GM23338 (cell line): ENCODE measurements at regions not wholly inside any gene's neighbourhood (a gene's known extent, or its start where the extent isn't known, plus 50 kb on each side); places are given as distances from the start of the nearest gene placed in this dataset.

Experiments
- ATAC-seq: fragments of 200-7000 bp; cut with Tn5 transposase; 3 replicates; pipeline ENCODE4 v1.9.1; 2020
- DNase-seq: peaks from one replicate; pipeline ENCODE4 v3.0.0-alpha.2; 2015; ENCODE audit warnings: low spot score
- H2AFZ ChIP-seq: fragments of 200-600 bp; sonication (generic); 2 replicates; pipeline ENCODE4 v1.8.0; 2016; ENCODE audit warnings: antibody characterized with exemption, mild to moderate bottlenecking, moderate library complexity
- H3F3A ChIP-seq: fragments of 200-600 bp; sonication (generic); replicated peaks from 2 replicates; pipeline ENCODE4 v1.8.0; 2017; ENCODE audit warnings: antibody characterized with exemption, mixed run types, low read depth
- H3K27ac ChIP-seq: fragments of 200-600 bp; sonication (generic); 2 replicates; pipeline ENCODE4 v1.6.1; 2016; ENCODE audit warnings: low read depth
- H3K27me3 ChIP-seq: fragments of 200-600 bp; sonication (generic); 2 replicates; pipeline ENCODE4 v1.8.0; 2016; ENCODE audit warnings: mild to moderate bottlenecking, mixed run types, moderate library complexity; ENCODE audit not compliant: insufficient read depth
- H3K36me3 ChIP-seq: fragments of 200-600 bp; sonication (generic); 2 replicates; pipeline ENCODE4 v1.8.0; 2016; ENCODE audit warnings: mild to moderate bottlenecking; ENCODE audit not compliant: insufficient read depth
- H3K4me1 ChIP-seq: fragments of 200-600 bp; sonication (generic); 2 replicates; pipeline ENCODE4 v1.8.0; 2016; ENCODE audit warnings: mild to moderate bottlenecking, moderate library complexity; ENCODE audit not compliant: insufficient read depth
- H3K4me2 ChIP-seq: fragments of 200-600 bp; sonication (generic); 2 replicates; pipeline ENCODE4 v1.7.1; 2017; ENCODE audit warnings: mixed run types
- H3K4me3 ChIP-seq: fragments of 200-600 bp; sonication (generic); 2 replicates; pipeline ENCODE4 v1.6.1; 2016; ENCODE audit warnings: mixed run types
- H3K79me2 ChIP-seq: fragments of 200-600 bp; sonication (generic); replicated peaks from 2 replicates; pipeline ENCODE4 v1.8.0; 2017; ENCODE audit warnings: mild to moderate bottlenecking; ENCODE audit not compliant: insufficient read depth
- H3K9me2 ChIP-seq: fragments of 200-600 bp; sonication (generic); 2 replicates; pipeline ENCODE4 v1.8.0; 2017; ENCODE audit not compliant: insufficient read depth
- H4K20me1 ChIP-seq: fragments of 200-600 bp; sonication (generic); replicated peaks from 2 replicates; pipeline ENCODE4 v1.8.0; 2017; ENCODE audit warnings: mild to moderate bottlenecking; ENCODE audit not compliant: insufficient read depth
- H3K27ac Mint-ChIP-seq: 2 replicates; pipeline ENCODE4 v1.8.0; 2020; ENCODE audit warnings: inconsistent platforms, mild to moderate bottlenecking, moderate library complexity, mixed read lengths
- H3K27me3 Mint-ChIP-seq: 3 replicates; pipeline ENCODE4 v1.8.0; 2022; ENCODE audit warnings: low read depth, mild to moderate bottlenecking, moderate library complexity, mixed read lengths, inconsistent platforms; ENCODE audit not compliant: insufficient read depth, poor library complexity
- H3K36me3 Mint-ChIP-seq: 3 replicates; pipeline ENCODE4 v1.8.0; 2021; ENCODE audit warnings: low read depth, mild to moderate bottlenecking, inconsistent platforms, moderate library complexity, mixed read lengths
- H3K4me1 Mint-ChIP-seq: 3 replicates; pipeline ENCODE4 v1.8.0; 2020; ENCODE audit warnings: mild to moderate bottlenecking, inconsistent platforms, mixed read lengths
- H3K4me3 Mint-ChIP-seq: 3 replicates; pipeline ENCODE4 v1.8.0; 2021; ENCODE audit warnings: moderate library complexity, mild to moderate bottlenecking, inconsistent platforms, mixed read lengths
- H3K9me3 Mint-ChIP-seq: 3 replicates; pipeline ENCODE4 v1.8.0; 2020; ENCODE audit warnings: moderate library complexity, mild to moderate bottlenecking, inconsistent platforms, mixed read lengths
- CREB1 ChIP-seq: fragments of 250-450 bp; sonication (Bioruptor Pico); IDR thresholded peaks from 2 replicates; pipeline ENCODE4 v1.5.0; 2020; ENCODE audit warnings: low read depth, mild to moderate bottlenecking, moderate library complexity
- EZH2 ChIP-seq: fragments of 200-600 bp; sonication (generic); IDR thresholded peaks from one replicate; pipeline ENCODE4 v1.8.0; 2017; ENCODE audit warnings: antibody characterized with exemption, mild to moderate bottlenecking, low read depth; ENCODE audit not compliant: unreplicated experiment
- EZH2phosphoT487 ChIP-seq: fragments of 200-600 bp; sonication (generic); IDR thresholded peaks from one replicate; pipeline ENCODE4 v1.8.1; 2018; ENCODE audit warnings: antibody characterized with exemption; ENCODE audit not compliant: unreplicated experiment
- JUNB ChIP-seq: IDR thresholded peaks from one replicate; pipeline ENCODE4 v1.6.1; 2016; ENCODE audit warnings: antibody characterized with exemption; ENCODE audit not compliant: unreplicated experiment
- NANOG ChIP-seq: IDR thresholded peaks from 2 replicates; pipeline ENCODE4 v1.6.1; 2016; ENCODE audit warnings: antibody characterized with exemption, borderline replicate concordance
- POLR2AphosphoS5 ChIP-seq: IDR thresholded peaks from 2 replicates; pipeline ENCODE4 v1.6.1; 2016; ENCODE audit warnings: antibody characterized with exemption, low read depth
- STAT1 ChIP-seq: IDR thresholded peaks from one replicate; pipeline ENCODE4 v1.6.1; 2016; ENCODE audit warnings: antibody characterized with exemption; ENCODE audit not compliant: unreplicated experiment
- ZNF114 ChIP-seq: fragments of 250-450 bp; sonication (Bioruptor Pico); IDR thresholded peaks from 2 replicates; pipeline ENCODE4 v1.5.0; 2020; ENCODE audit warnings: mild to moderate bottlenecking, moderate library complexity
- ZNF331 ChIP-seq: fragments of 250-450 bp; sonication (Bioruptor Pico); IDR thresholded peaks from 2 replicates; pipeline ENCODE4 v1.5.0; 2020; ENCODE audit warnings: low read depth, mild to moderate bottlenecking, moderate library complexity
- TF ChIP-seq, protein P1 (sequence below), 2 experiments: fragments of 200-600 bp in 1 of 2; sonication (generic) in 1 of 2; conservative IDR thresholded peaks; 2 replicates each; pipeline versions ENCODE4 v1.5.1 to v1.6.1; 2016 to 2017; ENCODE audit warnings: antibody characterized with exemption in 2 of 2, low read depth in 2 of 2, mild to moderate bottlenecking in 2 of 2, moderate library complexity in 1 of 2
- TF ChIP-seq, protein P2 (sequence below): IDR thresholded peaks from one replicate; pipeline ENCODE4 v1.6.1; 2018; ENCODE audit warnings: antibody characterized with exemption; ENCODE audit not compliant: unreplicated experiment
- TF ChIP-seq, protein P3 (sequence below): IDR thresholded peaks from 2 replicates; pipeline ENCODE4 v1.6.1; 2016; ENCODE audit warnings: antibody characterized with exemption
- TF ChIP-seq, protein P4 (sequence below): fragments of 250-450 bp; sonication (Bioruptor Pico); IDR thresholded peaks from 2 replicates; pipeline ENCODE4 v1.5.0; 2020; ENCODE audit warnings: mild to moderate bottlenecking, moderate library complexity

DNA sequence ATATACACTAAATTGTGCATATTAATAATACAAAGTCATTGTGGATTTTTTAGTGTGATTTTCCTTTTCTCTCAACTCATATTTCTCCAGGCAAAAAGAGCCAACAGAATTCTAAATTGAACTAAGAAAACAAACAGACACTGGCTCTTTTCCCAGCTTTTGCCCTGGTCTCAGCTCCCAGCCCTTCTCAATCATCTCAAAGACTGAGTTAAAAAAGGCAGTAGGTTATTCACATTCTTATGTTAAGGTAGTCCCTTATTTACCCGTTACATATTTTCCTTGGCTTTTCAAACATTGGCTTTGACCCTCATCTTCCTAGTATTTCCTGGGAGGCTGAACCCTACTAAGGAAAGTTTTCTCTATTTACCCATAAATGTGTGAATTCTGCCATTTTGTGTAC is 753.6 kb downstream of the LIG4 start:
- Mint-ChIP-seq H3K4me3 (no peak overlapping the region), H3K27me3 (no peaks in the 10 kb centered on the region), H3K4me1 (peaks cover 11% of the 10 kb centered on the region; the same call in 2 of the 3 replicates), H3K27ac (no peak overlapping the region), H3K36me3 (no peaks in the 10 kb centered on the region), H3K9me3 (no peaks in the 10 kb centered on the region)
- no peaks in the 10 kb centered on the region for H3F3A ChIP-seq
- H3K79me2 ChIP-seq = no peaks in the 10 kb centered on the region
- H3K4me2 ChIP-seq = no peak overlapping the region
- H3K9me2 ChIP-seq = no peaks in the 10 kb centered on the region
- ATAC-seq = no peak
- no peak overlapping the region for H3K27ac ChIP-seq
- H3K4me3 ChIP-seq = no peak overlapping the region
- no peaks in the 10 kb centered on the region for H3K36me3 ChIP-seq
- DNase-seq = no peak
- TF ChIP-seq, protein P1, sequence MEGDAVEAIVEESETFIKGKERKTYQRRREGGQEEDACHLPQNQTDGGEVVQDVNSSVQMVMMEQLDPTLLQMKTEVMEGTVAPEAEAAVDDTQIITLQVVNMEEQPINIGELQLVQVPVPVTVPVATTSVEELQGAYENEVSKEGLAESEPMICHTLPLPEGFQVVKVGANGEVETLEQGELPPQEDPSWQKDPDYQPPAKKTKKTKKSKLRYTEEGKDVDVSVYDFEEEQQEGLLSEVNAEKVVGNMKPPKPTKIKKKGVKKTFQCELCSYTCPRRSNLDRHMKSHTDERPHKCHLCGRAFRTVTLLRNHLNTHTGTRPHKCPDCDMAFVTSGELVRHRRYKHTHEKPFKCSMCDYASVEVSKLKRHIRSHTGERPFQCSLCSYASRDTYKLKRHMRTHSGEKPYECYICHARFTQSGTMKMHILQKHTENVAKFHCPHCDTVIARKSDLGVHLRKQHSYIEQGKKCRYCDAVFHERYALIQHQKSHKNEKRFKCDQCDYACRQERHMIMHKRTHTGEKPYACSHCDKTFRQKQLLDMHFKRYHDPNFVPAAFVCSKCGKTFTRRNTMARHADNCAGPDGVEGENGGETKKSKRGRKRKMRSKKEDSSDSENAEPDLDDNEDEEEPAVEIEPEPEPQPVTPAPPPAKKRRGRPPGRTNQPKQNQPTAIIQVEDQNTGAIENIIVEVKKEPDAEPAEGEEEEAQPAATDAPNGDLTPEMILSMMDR (conservative IDR thresholded peaks at IDR 0.05; ENCODE audit: low read depth in 2 of 2) = no peak
- no peak for TF ChIP-seq ZNF331 (CRISPR knock-in tag)
- TF ChIP-seq EZH2 = no peak
- no peak for TF ChIP-seq STAT1
- TF ChIP-seq NANOG = no peak
- TF ChIP-seq, protein P2, sequence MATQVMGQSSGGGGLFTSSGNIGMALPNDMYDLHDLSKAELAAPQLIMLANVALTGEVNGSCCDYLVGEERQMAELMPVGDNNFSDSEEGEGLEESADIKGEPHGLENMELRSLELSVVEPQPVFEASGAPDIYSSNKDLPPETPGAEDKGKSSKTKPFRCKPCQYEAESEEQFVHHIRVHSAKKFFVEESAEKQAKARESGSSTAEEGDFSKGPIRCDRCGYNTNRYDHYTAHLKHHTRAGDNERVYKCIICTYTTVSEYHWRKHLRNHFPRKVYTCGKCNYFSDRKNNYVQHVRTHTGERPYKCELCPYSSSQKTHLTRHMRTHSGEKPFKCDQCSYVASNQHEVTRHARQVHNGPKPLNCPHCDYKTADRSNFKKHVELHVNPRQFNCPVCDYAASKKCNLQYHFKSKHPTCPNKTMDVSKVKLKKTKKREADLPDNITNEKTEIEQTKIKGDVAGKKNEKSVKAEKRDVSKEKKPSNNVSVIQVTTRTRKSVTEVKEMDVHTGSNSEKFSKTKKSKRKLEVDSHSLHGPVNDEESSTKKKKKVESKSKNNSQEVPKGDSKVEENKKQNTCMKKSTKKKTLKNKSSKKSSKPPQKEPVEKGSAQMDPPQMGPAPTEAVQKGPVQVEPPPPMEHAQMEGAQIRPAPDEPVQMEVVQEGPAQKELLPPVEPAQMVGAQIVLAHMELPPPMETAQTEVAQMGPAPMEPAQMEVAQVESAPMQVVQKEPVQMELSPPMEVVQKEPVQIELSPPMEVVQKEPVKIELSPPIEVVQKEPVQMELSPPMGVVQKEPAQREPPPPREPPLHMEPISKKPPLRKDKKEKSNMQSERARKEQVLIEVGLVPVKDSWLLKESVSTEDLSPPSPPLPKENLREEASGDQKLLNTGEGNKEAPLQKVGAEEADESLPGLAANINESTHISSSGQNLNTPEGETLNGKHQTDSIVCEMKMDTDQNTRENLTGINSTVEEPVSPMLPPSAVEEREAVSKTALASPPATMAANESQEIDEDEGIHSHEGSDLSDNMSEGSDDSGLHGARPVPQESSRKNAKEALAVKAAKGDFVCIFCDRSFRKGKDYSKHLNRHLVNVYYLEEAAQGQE = no peak
- TF ChIP-seq, protein P3, sequence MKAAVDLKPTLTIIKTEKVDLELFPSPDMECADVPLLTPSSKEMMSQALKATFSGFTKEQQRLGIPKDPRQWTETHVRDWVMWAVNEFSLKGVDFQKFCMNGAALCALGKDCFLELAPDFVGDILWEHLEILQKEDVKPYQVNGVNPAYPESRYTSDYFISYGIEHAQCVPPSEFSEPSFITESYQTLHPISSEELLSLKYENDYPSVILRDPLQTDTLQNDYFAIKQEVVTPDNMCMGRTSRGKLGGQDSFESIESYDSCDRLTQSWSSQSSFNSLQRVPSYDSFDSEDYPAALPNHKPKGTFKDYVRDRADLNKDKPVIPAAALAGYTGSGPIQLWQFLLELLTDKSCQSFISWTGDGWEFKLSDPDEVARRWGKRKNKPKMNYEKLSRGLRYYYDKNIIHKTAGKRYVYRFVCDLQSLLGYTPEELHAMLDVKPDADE = no peak
- TF ChIP-seq JUNB = no peak
- no peak for TF ChIP-seq ZNF114
- TF ChIP-seq, protein P4, sequence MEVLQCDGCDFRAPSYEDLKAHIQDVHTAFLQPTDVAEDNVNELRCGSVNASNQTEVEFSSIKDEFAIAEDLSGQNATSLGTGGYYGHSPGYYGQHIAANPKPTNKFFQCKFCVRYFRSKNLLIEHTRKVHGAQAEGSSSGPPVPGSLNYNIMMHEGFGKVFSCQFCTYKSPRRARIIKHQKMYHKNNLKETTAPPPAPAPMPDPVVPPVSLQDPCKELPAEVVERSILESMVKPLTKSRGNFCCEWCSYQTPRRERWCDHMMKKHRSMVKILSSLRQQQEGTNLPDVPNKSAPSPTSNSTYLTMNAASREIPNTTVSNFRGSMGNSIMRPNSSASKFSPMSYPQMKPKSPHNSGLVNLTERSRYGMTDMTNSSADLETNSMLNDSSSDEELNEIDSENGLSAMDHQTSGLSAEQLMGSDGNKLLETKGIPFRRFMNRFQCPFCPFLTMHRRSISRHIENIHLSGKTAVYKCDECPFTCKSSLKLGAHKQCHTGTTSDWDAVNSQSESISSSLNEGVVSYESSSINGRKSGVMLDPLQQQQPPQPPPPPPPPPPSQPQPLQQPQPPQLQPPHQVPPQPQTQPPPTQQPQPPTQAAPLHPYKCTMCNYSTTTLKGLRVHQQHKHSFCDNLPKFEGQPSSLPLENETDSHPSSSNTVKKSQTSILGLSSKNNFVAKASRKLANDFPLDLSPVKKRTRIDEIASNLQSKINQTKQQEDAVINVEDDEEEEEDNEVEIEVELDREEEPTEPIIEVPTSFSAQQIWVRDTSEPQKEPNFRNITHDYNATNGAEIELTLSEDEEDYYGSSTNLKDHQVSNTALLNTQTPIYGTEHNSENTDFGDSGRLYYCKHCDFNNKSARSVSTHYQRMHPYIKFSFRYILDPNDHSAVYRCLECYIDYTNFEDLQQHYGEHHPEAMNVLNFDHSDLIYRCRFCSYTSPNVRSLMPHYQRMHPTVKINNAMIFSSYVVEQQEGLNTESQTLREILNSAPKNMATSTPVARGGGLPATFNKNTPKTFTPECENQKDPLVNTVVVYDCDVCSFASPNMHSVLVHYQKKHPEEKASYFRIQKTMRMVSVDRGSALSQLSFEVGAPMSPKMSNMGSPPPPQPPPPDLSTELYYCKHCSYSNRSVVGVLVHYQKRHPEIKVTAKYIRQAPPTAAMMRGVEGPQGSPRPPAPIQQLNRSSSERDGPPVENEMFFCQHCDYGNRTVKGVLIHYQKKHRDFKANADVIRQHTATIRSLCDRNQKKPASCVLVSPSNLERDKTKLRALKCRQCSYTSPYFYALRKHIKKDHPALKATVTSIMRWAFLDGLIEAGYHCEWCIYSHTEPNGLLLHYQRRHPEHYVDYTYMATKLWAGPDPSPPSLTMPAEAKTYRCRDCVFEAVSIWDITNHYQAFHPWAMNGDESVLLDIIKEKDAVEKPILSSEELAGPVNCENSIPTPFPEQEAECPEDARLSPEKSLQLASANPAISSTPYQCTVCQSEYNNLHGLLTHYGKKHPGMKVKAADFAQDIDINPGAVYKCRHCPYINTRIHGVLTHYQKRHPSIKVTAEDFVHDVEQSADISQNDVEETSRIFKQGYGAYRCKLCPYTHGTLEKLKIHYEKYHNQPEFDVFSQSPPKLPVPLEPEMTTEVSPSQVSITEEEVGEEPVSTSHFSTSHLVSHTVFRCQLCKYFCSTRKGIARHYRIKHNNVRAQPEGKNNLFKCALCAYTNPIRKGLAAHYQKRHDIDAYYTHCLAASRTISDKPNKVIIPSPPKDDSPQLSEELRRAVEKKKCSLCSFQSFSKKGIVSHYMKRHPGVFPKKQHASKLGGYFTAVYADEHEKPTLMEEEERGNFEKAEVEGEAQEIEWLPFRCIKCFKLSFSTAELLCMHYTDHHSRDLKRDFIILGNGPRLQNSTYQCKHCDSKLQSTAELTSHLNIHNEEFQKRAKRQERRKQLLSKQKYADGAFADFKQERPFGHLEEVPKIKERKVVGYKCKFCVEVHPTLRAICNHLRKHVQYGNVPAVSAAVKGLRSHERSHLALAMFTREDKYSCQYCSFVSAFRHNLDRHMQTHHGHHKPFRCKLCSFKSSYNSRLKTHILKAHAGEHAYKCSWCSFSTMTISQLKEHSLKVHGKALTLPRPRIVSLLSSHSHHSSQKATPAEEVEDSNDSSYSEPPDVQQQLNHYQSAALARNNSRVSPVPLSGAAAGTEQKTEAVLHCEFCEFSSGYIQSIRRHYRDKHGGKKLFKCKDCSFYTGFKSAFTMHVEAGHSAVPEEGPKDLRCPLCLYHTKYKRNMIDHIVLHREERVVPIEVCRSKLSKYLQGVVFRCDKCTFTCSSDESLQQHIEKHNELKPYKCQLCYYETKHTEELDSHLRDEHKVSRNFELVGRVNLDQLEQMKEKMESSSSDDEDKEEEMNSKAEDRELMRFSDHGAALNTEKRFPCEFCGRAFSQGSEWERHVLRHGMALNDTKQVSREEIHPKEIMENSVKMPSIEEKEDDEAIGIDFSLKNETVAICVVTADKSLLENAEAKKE (CRISPR knock-in tag) = no peak
- no peak for TF ChIP-seq EZH2phosphoT487
- no peak for TF ChIP-seq CREB1 (CRISPR knock-in tag)
- TF ChIP-seq POLR2AphosphoS5 = no peak
- no peaks in the 10 kb centered on the region for H4K20me1 ChIP-seq
- no peak overlapping the region for H2AFZ ChIP-seq
- H3K27me3 ChIP-seq = no peaks in the 10 kb centered on the region
- H3K4me1 ChIP-seq = no peaks in the 10 kb centered on the region
